ENCODE measurements at regions not wholly inside any gene's neighbourhood (a gene's known extent, or its start where the extent isn't known, plus 50 kb on each side); places are given as distances from the start of the nearest gene placed in this dataset.
A peak's percentile ranks its signal among the peaks of the same experiment; 100 is the strongest.

GRCh38 chr18:60671021-60671420, 298.4 kb upstream of the MC4R start:
- Histone ChIP-seq H3K4ac (replicated peaks; ENCODE audit: insufficient read length, low read depth, low read length) (no peak overlapping the region), H3K27me3 (replicated peaks in 1 of 4; ENCODE audit: control insufficient read depth in 3 of 4, extremely low read depth in 1 of 4, insufficient read depth in 3 of 4, low read length in 3 of 4) (no peaks in the 10 kb centered on the region), H4K20me1 (replicated peaks in 1 of 2; ENCODE audit: control insufficient read depth in 1 of 2, insufficient read depth in 2 of 2, low read length in 2 of 2) (no peaks in the 10 kb centered on the region), H2BK20ac (ENCODE audit: low read length) (no peak overlapping the region), H3K79me2 (ENCODE audit: control insufficient read depth in 1 of 2, insufficient read depth in 2 of 2, low read length in 2 of 2) (no peaks in the 10 kb centered on the region), H2BK15ac (ENCODE audit: low read length) (no peak overlapping the region), H3K14ac (ENCODE audit: insufficient read length) (no peak overlapping the region), H2BK120ac (replicated peaks; ENCODE audit: low read depth, low read length) (no peak overlapping the region), H3K23ac (ENCODE audit: insufficient read length) (no peak overlapping the region), H3K79me1 (ENCODE audit: low read depth, low read length) (no peaks in the 10 kb centered on the region), H2AK5ac (ENCODE audit: low read depth, low read length) (no peak overlapping the region), H4K5ac (ENCODE audit: insufficient read length, low read depth, low read length) (no peak overlapping the region), H3K9me3 (ENCODE audit: insufficient read depth in 2 of 2, low read depth in 1 of 2, low read length in 1 of 2) (no peaks in the 10 kb centered on the region), H2AFZ (ENCODE audit: low read length) (no peak overlapping the region), H3K4me1 (replicated peaks in 1 of 4; ENCODE audit: control insufficient read depth in 3 of 4, insufficient read depth in 4 of 4, low read length in 3 of 4) (0 out of 7 replicates have a peak, but pooled peaks cover 0 to 3% (median 0%) of the 10 kb centered on the region in 4 experiments), H3K4me3 (ENCODE audit: extremely low read depth in 1 of 4, insufficient read depth in 2 of 4, low read depth in 3 of 4, low read length in 4 of 4) (no peak overlapping the region), H3K18ac (ENCODE audit: extremely low read depth, low read length) (no peak overlapping the region), H4K91ac (replicated peaks; ENCODE audit: insufficient read length, low read length) (no peak overlapping the region), H3K9ac (replicated peaks in 1 of 4; ENCODE audit: extremely low read depth in 1 of 4, low read depth in 3 of 4, low read length in 3 of 4) (no peak overlapping the region), H2BK5ac (ENCODE audit: low read depth, low read length) (no peak overlapping the region), H4K8ac (ENCODE audit: extremely low read depth, insufficient read depth, low read length) (no peak overlapping the region), H2BK12ac (ENCODE audit: low read depth, low read length) (no peak overlapping the region), H3K27ac (ENCODE audit: low read depth, low read length) (no peak overlapping the region), H3K36me3 (ENCODE audit: control insufficient read depth in 2 of 4, insufficient read depth in 4 of 4, low read length in 3 of 4) (no peaks in the 10 kb centered on the region), H3K4me2 (ENCODE audit: insufficient read depth in 1 of 2, low read depth in 2 of 2, low read length in 2 of 2) (no peak overlapping the region), H3K23me2 (ENCODE audit: low read depth, low read length) (no peaks in the 10 kb centered on the region), H3K56ac (replicated peaks; ENCODE audit: insufficient read length, low read depth, low read length) (no peak overlapping the region)
- DNase-seq (ENCODE audit: low read depth in 1 of 2, low spot score in 2 of 2) (no peak), FAIRE-seq (no peak)
- ChIA-PET POLR2A (ENCODE audit: partially characterized antibody) (no interaction called here), CTCF (ENCODE audit: partially characterized antibody) (interaction anchor here (0.6 to 1.3 kb wide), 2 partner anchors 9 to 445 kb away, joined by 3 to 6 read pairs; no protein-coding TSS in a partner anchor)
- 100% methylated on average over 1 of the region's 1 CpG; no CpG with 5 or more reads in 1 of the 2 experiments for WGBS, 2 experiments (ENCODE audit: extremely low coverage in 1 of 2, insufficient coverage in 1 of 2, insufficient read length in 1 of 2, insufficient replicate concordance in 2 of 2, low coverage in 1 of 2, low lambda C conversion rate in 2 of 2, missing lambda C conversion rate in 1 of 2)
- peak; percentile 60; the same call in 1 of the 2 replicates for TF ChIP-seq MAFK (IDR thresholded peaks at IDR 0.05; ENCODE audit: low read depth, low read length)

Data from H1 (cell line).